GM18519 (cell line): ENCODE measurements at regions not wholly inside any gene's neighbourhood (a gene's known extent, or its start where the extent isn't known, plus 50 kb on each side); places are given as distances from the start of the nearest gene placed in this dataset.

Source experiments
- ATAC-seq: cut with Tn5 transposase; IDR thresholded peaks from one replicate; pipeline ENCODE4 v1.9.1; 2021; ENCODE audit warnings: mild to moderate bottlenecking, moderate library complexity; ENCODE audit not compliant: unreplicated experiment, low FRiP score

GRCh38 chr12:92504594-92504981 lies 198.2 kb upstream of the PLEKHG7 start:
- ATAC-seq = no peak

DNA sequence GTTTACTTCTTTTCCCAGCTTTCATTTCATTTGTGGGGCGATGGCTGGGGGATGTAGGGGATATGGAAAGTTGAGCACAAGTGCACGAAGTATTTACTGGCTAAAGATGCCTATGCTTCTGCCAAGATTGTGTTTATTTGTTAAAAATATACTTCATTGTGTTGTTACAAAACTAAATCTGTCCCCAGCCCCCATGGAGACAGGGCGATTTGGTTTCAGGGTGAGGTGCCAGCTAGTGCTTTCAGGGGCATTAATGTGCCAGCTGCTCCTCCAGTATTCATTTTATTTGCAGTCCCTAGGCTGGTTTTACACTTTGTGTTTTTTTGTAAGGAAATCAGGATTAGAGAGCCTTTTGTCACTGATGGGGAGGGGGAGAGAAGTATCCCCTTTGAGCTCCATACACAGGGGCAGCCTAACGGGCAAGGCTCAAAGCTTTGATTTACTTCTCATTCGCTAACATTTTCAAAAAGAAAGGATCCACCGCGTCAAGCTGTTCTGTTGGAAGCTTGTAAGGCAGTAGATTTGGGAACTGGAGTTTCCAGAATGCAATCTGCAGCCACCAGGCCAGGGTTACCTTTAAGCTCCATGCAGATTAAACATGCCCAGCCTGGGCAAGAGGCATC lies 198.7 kb upstream of the PLEKHG7 start:
- no peak for ATAC-seq

DNA sequence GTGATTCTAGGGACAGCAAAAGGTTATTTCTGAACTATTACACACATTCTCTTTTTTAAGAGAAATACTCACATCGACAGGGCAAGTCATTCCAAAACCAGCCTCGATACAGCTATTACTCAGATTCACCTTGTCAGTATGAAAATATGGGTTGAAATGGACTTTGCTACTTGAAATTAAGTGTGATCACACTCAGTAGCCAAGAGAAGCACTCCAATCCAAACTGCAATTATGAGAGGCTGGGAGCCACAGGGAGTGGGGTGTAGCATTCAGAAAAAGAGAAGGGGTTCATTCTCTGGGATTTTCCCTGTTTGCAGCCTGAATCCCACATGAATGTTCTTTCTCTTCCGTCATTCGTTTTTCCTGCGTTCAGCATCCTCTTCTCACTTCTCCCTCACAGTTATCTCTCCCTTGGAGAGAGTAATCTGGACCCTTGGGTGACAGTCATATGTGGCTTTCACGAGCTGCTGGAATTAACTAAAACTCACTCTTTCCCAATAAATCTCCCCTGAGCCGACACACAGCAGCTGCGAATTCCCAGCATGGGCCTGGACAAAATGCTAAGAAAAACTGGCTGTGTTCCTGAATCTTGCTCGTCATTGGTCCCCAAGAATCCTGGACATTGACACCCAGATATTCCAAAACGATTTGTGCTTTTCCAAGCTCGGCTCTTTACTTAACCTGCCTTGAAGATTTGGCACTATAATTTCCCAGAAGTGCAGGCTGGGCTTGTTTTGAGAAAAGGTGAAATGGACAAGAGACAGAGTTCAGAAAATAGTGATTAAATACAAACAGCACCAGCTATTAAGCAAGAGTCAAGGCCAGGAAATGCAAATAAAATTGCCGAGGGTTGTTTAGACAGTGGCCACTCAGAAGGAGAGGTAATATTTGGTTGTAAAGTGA lies 199.5 kb upstream of the PLEKHG7 start:
- ATAC-seq = peak; percentile 65

DNA sequence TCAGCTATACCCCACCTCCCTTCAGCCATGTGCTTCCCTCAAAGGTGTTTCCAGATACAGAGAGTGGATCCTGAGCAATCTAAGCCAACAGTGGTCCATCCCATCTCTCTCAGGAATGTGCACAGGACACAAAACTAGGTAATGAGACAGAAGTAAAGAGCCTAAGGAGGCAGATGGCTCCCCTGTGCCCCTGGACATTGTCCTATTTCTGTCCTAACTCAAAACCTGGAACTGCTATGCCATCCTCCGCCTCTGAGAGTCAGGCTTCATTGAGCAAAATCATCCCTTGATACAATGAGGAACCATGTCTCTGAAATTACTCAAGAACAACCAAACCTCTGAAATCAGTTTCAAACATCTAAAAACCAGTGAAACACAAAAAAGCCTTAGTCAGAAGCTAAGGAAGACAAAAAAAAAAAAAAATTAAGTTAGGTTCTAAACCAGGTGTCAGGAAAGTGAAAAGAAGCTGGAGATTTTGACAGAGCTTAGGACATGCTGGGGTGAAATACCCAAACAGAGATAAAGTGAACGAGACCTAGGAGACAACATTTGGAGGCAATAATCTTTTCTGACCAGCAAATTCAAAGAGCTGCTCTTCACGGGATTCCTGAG lies 200.3 kb upstream of the PLEKHG7 start:
- ATAC-seq = peak; percentile 31

GRCh38 chr12:92496790-92497189 lies 206.0 kb upstream of the PLEKHG7 start:
- peak; percentile 65 for ATAC-seq

- ATAC-seq = no peak
These were observed 207.7 kb upstream of the PLEKHG7 start for GRCh38 chr12:92495108-92495507.

GRCh38 chr12:92493816-92494215 lies 209.0 kb upstream of the PLEKHG7 start:
- peak; percentile 32 for ATAC-seq

- ATAC-seq = no peak
These were observed 209.8 kb upstream of the PLEKHG7 start for GRCh38 chr12:92492995-92493394.

GRCh38 chr12:92492291-92492690 lies 210.5 kb upstream of the PLEKHG7 start:
- no peak for ATAC-seq

GRCh38 chr12:92489781-92490180 lies 213.0 kb upstream of the PLEKHG7 start:
- ATAC-seq = no peak

- ATAC-seq = no peak
These were observed 214.1 kb upstream of the PLEKHG7 start for GRCh38 chr12:92488735-92489134.

DNA sequence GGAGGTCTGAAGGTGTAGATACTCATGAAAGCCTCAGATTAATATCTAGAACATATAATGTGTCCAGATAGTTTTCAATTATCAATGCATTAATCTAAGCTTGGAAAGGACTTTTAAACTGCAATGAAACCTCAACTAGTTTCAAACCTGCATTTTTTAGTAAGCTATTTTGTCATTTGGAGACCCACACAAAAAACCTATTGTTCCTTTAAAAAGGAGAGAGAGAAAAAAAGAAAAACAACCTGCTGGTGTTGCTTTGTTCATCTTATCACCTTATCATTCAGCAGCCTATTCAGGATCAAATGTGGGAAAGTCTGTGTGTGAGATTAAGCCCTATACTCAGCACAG lies 215.7 kb upstream of the PLEKHG7 start:
- ATAC-seq = no peak

- ATAC-seq = no peak
These were observed 216.2 kb upstream of the PLEKHG7 start for GRCh38 chr12:92486443-92487137.

DNA sequence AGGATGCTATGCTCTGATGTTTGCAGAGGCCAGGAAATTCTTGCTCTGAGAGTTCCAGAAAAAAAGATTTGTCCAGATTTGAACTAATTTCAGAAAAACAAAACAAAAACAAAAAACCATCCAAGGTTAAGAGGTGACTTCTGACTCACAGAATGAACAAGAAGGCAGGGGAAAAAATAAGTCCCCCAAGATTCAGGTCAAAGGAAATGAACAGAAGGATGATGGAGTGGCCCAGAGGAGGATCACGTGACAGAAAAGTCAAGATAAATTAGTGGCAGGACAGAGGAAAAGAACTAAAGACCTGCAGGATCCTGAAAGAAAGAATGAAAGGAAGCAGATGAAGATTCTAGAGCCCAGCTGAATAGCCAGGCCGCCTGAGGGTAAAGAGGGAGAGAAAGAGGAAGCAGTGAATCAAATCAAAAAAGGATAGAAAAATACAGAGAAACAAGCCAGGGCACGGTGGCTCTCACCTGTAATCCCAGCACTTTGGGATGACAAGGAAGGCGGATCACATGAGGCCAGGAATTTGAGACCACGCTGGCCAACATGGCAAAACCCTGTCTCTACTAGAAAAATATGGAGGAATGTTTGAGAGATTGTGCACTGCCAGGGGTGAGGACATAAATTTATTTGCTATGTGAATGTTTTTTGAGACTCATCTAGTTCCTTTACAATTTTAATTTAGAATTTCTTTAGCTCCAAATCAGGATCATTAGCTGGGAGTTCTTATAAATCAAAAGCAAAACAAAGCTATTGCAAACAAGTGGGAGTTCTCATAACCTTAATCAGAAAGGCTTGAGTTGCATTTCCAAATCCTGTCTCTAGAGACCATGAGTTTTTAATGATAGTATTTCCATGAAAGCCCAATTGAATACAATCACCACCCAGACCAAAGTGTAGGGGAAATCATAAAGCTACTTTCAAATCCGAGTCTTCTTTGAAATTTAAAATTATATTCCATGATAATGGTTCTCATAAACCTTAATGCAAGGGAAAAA lies 217.1 kb upstream of the PLEKHG7 start:
- no peak for ATAC-seq

GRCh38 chr12:92482599-92482998 lies 220.2 kb upstream of the PLEKHG7 start:
- ATAC-seq = no peak

GRCh38 chr12:92481066-92481465 lies 221.7 kb upstream of the PLEKHG7 start:
- ATAC-seq = no peak

DNA sequence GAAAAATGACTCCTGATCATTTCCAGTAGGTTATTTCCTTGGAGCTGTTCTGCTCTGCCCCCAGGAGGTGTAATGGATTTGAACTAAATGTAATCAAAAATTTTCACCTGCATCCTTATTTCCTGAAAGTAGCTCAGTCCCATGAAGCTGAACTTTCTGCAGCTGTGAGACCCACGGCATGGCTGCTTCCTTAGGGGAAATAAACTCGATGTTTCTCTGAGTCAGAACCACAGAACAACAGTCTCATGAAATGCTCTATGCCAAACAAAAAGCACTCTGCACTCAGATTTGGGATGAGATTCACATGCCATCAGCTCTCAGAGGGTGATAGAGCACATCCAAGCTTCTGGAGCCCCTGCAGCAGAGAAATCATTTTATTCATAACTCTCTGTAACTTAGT lies 224.1 kb upstream of the PLEKHG7 start:
- no peak for ATAC-seq

GRCh38 chr12:92476844-92477243 lies 225.9 kb upstream of the PLEKHG7 start:
- no peak for ATAC-seq

DNA sequence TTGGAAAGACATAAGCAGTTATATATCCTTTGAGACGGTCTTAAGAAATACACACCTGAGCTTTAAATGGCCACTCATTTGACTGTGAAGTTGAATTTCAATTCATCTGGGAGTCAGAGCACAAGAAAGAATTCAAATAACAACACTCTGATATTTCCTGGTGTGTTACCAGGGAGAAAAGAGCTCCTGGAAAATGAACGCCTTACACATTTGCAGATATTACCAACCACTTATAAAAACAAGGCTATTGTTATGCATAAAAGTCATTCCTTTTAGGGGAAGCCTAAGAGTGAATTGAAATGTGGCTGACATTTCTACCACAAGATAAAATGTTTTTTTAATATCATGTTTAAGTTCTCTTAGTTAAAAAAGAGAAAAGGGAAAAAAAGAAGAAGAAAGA lies 229.2 kb upstream of the PLEKHG7 start:
- ATAC-seq = no peak

GRCh38 chr12:92472201-92472600 lies 230.6 kb upstream of the PLEKHG7 start:
- ATAC-seq = no peak
